ENCODE measurements at regions not wholly inside any gene's neighbourhood (a gene's known extent, or its start where the extent isn't known, plus 50 kb on each side); places are given as distances from the start of the nearest gene placed in this dataset.

GRCh38 chr2:216312441-216312840 is 59.8 kb downstream of the MARCHF4 start:
- no peak overlapping the region for H3K4me3 ChIP-seq (ENCODE audit: control extremely low read depth in 1 of 5, extremely low read depth in 1 of 5, insufficient read depth in 1 of 5, low read depth in 2 of 5, low read length in 4 of 5)
- intact Hi-C loops (cut with micrococcal nuclease) = no loop called here
- no peak overlapping the region for H3K4me2 ChIP-seq (replicated peaks; ENCODE audit: low read depth, low read length, poor library complexity, severe bottlenecking)
- Mint-ChIP-seq H3K27me3 (peaks cover 22% of the 10 kb centered on the region), H3K27ac (no peak overlapping the region), H3K4me3 (no peak overlapping the region), H3K9me3 (ENCODE audit: insufficient read depth) (no peaks in the 10 kb centered on the region), H3K4me1 (no peaks in the 10 kb centered on the region)
- DNase-seq = no peak
- H4K20me1 ChIP-seq (ENCODE audit: control insufficient read depth, insufficient read depth, low read length, poor library complexity, severe bottlenecking) = no peaks in the 10 kb centered on the region
- ChIA-PET CTCF (no interaction called here), POLR2A (no interaction called here)
- H3K9ac ChIP-seq (ENCODE audit: low read length) = no peak overlapping the region
- H3K36me3 ChIP-seq (replicated peaks in 1 of 2; ENCODE audit: control extremely low read depth in 1 of 2, control insufficient read depth in 1 of 2, extremely low read depth in 1 of 2, insufficient read depth in 2 of 2, low read length in 1 of 2) = no peaks in the 10 kb centered on the region
- 71% methylated on average over 1 of the region's 1 CpG for WGBS (ENCODE audit: insufficient coverage)
- H3K27me3 ChIP-seq (replicated peaks in 1 of 4; ENCODE audit: control extremely low read depth in 1 of 4, control insufficient read depth in 3 of 4, insufficient read depth in 4 of 4, low read length in 3 of 4) = peaks cover 0 to 7% (median 1%) of the 10 kb centered on the region in 4 experiments
- H3K27ac ChIP-seq (ENCODE audit: low read length in 2 of 2) = no peak overlapping the region
- H3K79me2 ChIP-seq (ENCODE audit: control insufficient read depth, insufficient read depth, low read length) = no peaks in the 10 kb centered on the region
- TF ChIP-seq EZH2 (IDR thresholded peaks at IDR 0.05; ENCODE audit: borderline replicate concordance, insufficient read depth, low read depth, low read length, poor library complexity, severe bottlenecking) = no peak
- TF ChIP-seq CTCF (IDR thresholded peaks at IDR 0.05) = no peak
- H3K4me1 ChIP-seq (ENCODE audit: control insufficient read depth in 2 of 2, insufficient read depth in 2 of 2, low read length in 2 of 2) = no peaks in the 10 kb centered on the region
- no peak overlapping the region for H2AFZ ChIP-seq (ENCODE audit: insufficient read depth, low read depth, low read length, poor library complexity, severe bottlenecking)
- peaks cover 0 to 6% (median 0%) of the 10 kb centered on the region in 3 donors for H3K9me3 ChIP-seq (ENCODE audit: control extremely low read depth in 1 of 3, control insufficient read depth in 2 of 3, insufficient read depth in 1 of 3, low read length in 2 of 3)
- ATAC-seq (ENCODE audit: low read depth) = no peak

GRCh38 chr2:216308576-216308975 is 63.7 kb downstream of the MARCHF4 start:
- H3K36me3 ChIP-seq (replicated peaks in 1 of 2; ENCODE audit: control extremely low read depth in 1 of 2, control insufficient read depth in 1 of 2, extremely low read depth in 1 of 2, insufficient read depth in 2 of 2, low read length in 1 of 2) = no peaks in the 10 kb centered on the region
- H3K4me2 ChIP-seq (replicated peaks; ENCODE audit: low read depth, low read length, poor library complexity, severe bottlenecking) = no peak overlapping the region
- H3K27ac Mint-ChIP-seq = no peak overlapping the region
- no peaks in the 10 kb centered on the region for H3K4me1 ChIP-seq (ENCODE audit: control insufficient read depth in 2 of 2, insufficient read depth in 2 of 2, low read length in 2 of 2)
- ChIA-PET POLR2A (no interaction called here), CTCF (interaction anchor here (0.6 kb wide), 1 partner anchor 523 kb away, joined by 3 read pairs; no protein-coding TSS in a partner anchor)
- no peaks in the 10 kb centered on the region for H3K4me1 Mint-ChIP-seq
- ATAC-seq (ENCODE audit: low read depth) (no peak), DNase-seq (no peak)
- H3K27me3 Mint-ChIP-seq = peaks cover 16% of the 10 kb centered on the region
- H2AFZ ChIP-seq (ENCODE audit: insufficient read depth, low read depth, low read length, poor library complexity, severe bottlenecking) = no peak overlapping the region
- TF ChIP-seq CTCF (IDR thresholded peaks at IDR 0.05) (no peak), EZH2 (IDR thresholded peaks at IDR 0.05; ENCODE audit: borderline replicate concordance, insufficient read depth, low read depth, low read length, poor library complexity, severe bottlenecking) (no peak)
- H3K4me3 ChIP-seq (ENCODE audit: control extremely low read depth in 1 of 5, extremely low read depth in 1 of 5, insufficient read depth in 1 of 5, low read depth in 2 of 5, low read length in 4 of 5) = no peak overlapping the region
- no peaks in the 10 kb centered on the region for H3K9me3 Mint-ChIP-seq (ENCODE audit: insufficient read depth)
- H3K4me3 Mint-ChIP-seq = no peak overlapping the region
- WGBS (ENCODE audit: insufficient coverage) = 72% methylated on average over 3 of the region's 5 CpGs
- H4K20me1 ChIP-seq (ENCODE audit: control insufficient read depth, insufficient read depth, low read length, poor library complexity, severe bottlenecking) = no peaks in the 10 kb centered on the region
- H3K9ac ChIP-seq (ENCODE audit: low read length) = no peak overlapping the region
- no peaks in the 10 kb centered on the region for H3K9me3 ChIP-seq (ENCODE audit: control extremely low read depth in 1 of 3, control insufficient read depth in 2 of 3, insufficient read depth in 1 of 3, low read length in 2 of 3)
- peaks cover 0 to 2% (median 0%) of the 10 kb centered on the region in 4 experiments for H3K27me3 ChIP-seq (replicated peaks in 1 of 4; ENCODE audit: control extremely low read depth in 1 of 4, control insufficient read depth in 3 of 4, insufficient read depth in 4 of 4, low read length in 3 of 4)
- no peak overlapping the region for H3K27ac ChIP-seq (ENCODE audit: low read length in 2 of 2)
- no peaks in the 10 kb centered on the region for H3K79me2 ChIP-seq (ENCODE audit: control insufficient read depth, insufficient read depth, low read length)
- intact Hi-C loops (cut with micrococcal nuclease) = no loop called here

Measured in B cell (primary cell).